ENCODE measurements at regions not wholly inside any gene's neighbourhood (a gene's known extent, or its start where the extent isn't known, plus 50 kb on each side); places are given as distances from the start of the nearest gene placed in this dataset.

DNA sequence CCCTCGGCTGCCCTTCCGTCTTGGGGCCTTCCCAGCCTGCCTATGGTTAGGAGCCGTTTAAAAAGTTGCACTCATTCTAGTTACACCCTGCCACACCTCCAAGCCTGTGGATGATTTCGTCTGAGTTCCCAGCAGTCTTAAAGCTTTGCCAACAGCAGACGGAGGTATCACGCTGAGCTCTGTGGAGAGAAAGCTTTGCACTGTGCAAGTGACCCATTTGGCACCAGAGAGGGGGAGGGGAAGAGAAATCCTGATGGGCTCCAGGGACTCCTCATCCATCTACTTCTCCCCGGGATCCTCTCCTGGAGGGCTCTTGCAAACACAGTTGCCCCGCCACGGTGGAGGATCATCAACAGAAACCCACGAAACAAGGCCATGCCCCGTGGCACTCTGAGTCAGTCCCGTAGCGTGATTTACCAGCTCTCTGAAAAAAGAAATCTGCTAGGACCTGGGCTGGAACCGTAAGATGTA is 98.8 kb upstream of the CITED2 start:
- Histone ChIP-seq H3K4me1 (peaks cover 11% of the 10 kb centered on the region), H3K9me3 (replicated peaks) (no peaks in the 10 kb centered on the region), H3K36me3 (no peaks in the 10 kb centered on the region), H3K4me3 (no peak overlapping the region), H3K27me3 (ENCODE audit: low read depth) (no peaks in the 10 kb centered on the region), H3K27ac (replicated peaks) (no peak overlapping the region)
- DNase-seq, result no peak
- intact Hi-C loops (cut with micrococcal nuclease), result no loop called here
- no peak for TF ChIP-seq CTCF (IDR thresholded peaks at IDR 0.05; ENCODE audit: borderline replicate concordance)

GRCh38 chr6:139472351-139473015 is 98.0 kb upstream of the CITED2 start:
- intact Hi-C loops (cut with micrococcal nuclease), result no loop called here
- H3K4me3 ChIP-seq, result no peak overlapping the region
- H3K9me3 ChIP-seq (replicated peaks), result no peaks in the 10 kb centered on the region
- no peaks in the 10 kb centered on the region for H3K27me3 ChIP-seq (ENCODE audit: low read depth)
- DNase-seq, result no peak
- H3K27ac ChIP-seq (replicated peaks), result no peak overlapping the region
- no peaks in the 10 kb centered on the region for H3K36me3 ChIP-seq
- no peak for TF ChIP-seq CTCF (IDR thresholded peaks at IDR 0.05; ENCODE audit: borderline replicate concordance)
- H3K4me1 ChIP-seq, result peaks cover 11% of the 10 kb centered on the region

GRCh38 chr6:139470997-139471396 is 96.5 kb upstream of the CITED2 start:
- Histone ChIP-seq H3K27me3 (ENCODE audit: low read depth) (no peaks in the 10 kb centered on the region), H3K27ac (replicated peaks) (no peak overlapping the region), H3K36me3 (no peaks in the 10 kb centered on the region), H3K4me1 (peaks cover 11% of the 10 kb centered on the region), H3K9me3 (replicated peaks) (no peaks in the 10 kb centered on the region), H3K4me3 (no peak overlapping the region)
- no peak for TF ChIP-seq CTCF (IDR thresholded peaks at IDR 0.05; ENCODE audit: borderline replicate concordance)
- no peak for DNase-seq
- intact Hi-C loops (cut with micrococcal nuclease), result no loop called here

GRCh38 chr6:139468178-139468819 is 93.9 kb upstream of the CITED2 start:
- TF ChIP-seq CTCF (IDR thresholded peaks at IDR 0.05; ENCODE audit: borderline replicate concordance), result no peak
- no peak overlapping the region for H3K4me3 ChIP-seq
- H3K9me3 ChIP-seq (replicated peaks), result no peaks in the 10 kb centered on the region
- H3K27me3 ChIP-seq (ENCODE audit: low read depth), result no peaks in the 10 kb centered on the region
- H3K36me3 ChIP-seq, result no peaks in the 10 kb centered on the region
- intact Hi-C loops (cut with micrococcal nuclease), result no loop called here
- DNase-seq, result no peak
- no peaks in the 10 kb centered on the region for H3K4me1 ChIP-seq
- no peak overlapping the region for H3K27ac ChIP-seq (replicated peaks)

- Histone ChIP-seq H3K27me3 (ENCODE audit: low read depth) (no peaks in the 10 kb centered on the region), H3K9me3 (replicated peaks) (no peaks in the 10 kb centered on the region), H3K4me3 (no peak overlapping the region), H3K4me1 (no peaks in the 10 kb centered on the region), H3K27ac (replicated peaks) (no peak overlapping the region), H3K36me3 (no peaks in the 10 kb centered on the region)
- no peak for TF ChIP-seq CTCF (IDR thresholded peaks at IDR 0.05; ENCODE audit: borderline replicate concordance)
- intact Hi-C loops (cut with micrococcal nuclease), result no loop called here
- no peak for DNase-seq
Measured at GRCh38 chr6:139457476-139457875, 83.0 kb upstream of the CITED2 start.
